HG03575 (cell line): ENCODE measurements at regions not wholly inside any gene's neighbourhood (a gene's known extent, or its start where the extent isn't known, plus 50 kb on each side); places are given as distances from the start of the nearest gene placed in this dataset.
"Not testable (repeated sequence)": the region's sequence is repeated elsewhere in the genome, so short reads cannot be mapped to it uniquely, and the experiment has no call there.

ENCODE experiments used
- ATAC-seq: cut with Tn5 transposase; IDR thresholded peaks from one replicate; pipeline ENCODE4 v1.9.1; 2021; ENCODE audit not compliant: unreplicated experiment, insufficient number of reproducible peaks, low FRiP score; ENCODE audit errors: extremely low read depth

DNA sequence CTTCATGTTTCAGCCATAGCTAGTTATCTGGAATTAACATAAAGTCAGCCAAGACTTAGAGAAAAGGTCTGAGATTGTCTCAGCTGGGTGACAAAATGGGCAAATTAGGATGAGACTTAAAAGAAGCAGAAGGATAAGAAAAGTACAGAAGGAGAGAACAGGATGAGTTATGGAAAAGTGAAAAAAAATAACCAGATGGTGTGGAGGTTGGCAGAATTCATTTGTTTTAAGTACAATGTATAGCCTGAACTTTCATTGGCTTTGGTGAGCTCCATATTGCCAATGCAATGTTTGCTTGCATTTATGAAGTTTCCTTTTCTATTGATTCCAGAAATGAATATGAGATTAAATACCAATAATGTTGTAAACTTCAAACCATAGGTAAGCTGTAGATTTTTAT, 447.2 kb upstream of the DPH6 start:
- no peak for ATAC-seq

DNA sequence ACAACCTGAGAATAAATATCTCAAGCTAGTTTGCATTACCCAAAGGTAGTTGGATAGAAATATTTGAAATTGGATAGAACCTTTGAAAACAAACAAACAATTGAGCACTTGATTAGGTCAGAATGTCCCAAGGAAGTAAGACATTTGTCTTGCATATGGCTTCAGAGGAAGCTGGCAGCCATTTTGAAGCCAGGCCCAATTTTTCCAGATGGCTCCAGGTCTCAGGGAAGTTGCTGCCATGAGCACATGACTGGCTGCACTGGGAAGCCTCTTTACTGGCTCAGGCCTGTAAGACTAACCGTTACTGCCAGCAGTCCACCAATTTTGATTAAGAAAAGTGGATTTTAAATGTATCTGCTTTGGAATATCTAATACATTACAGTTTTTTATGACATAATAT, 448.9 kb upstream of the DPH6 start:
- no peak for ATAC-seq

DNA sequence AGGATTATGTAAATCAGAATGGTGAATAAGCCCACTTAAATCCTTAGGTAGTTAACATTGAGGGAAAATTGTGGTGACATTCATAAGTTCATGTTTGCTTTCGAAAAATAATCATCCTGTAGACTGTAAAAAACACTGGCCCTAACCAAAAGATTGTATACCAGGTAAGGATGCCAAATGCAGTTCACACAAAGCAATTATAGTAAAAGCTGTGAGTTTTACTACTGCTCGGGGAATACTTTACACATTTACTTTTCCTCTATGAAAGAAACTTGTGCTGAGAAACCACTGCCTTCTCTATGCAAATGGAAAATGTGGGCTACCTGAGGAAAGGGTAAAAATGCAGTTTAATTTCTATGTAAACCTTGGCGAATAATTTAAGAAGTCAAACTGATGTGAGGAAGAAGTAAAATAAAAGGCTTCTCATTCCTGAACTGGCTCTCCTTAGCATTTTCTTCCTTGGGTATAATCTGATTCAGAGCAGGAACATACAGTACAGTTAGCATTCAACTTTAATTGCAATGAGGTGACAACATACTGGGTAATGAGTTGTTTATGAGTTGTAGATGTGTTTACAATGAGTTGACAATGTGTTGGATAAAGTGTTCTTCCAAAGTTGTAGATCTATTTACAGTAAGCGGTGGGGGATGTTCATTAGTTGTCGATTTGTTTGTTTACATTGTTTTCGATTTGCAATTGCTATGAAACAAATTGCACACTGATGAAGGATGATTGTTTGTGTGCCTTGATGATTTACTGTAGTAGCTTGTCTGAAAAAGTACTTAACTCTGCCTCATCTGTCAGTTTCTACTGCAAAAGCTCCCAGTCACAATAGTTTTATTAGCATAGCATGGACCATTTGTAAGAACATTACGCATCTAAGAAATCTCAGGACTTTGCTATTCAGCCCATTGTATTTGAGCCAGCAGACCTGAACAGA, 453.0 kb upstream of the DPH6 start:
- no peak for ATAC-seq

DNA sequence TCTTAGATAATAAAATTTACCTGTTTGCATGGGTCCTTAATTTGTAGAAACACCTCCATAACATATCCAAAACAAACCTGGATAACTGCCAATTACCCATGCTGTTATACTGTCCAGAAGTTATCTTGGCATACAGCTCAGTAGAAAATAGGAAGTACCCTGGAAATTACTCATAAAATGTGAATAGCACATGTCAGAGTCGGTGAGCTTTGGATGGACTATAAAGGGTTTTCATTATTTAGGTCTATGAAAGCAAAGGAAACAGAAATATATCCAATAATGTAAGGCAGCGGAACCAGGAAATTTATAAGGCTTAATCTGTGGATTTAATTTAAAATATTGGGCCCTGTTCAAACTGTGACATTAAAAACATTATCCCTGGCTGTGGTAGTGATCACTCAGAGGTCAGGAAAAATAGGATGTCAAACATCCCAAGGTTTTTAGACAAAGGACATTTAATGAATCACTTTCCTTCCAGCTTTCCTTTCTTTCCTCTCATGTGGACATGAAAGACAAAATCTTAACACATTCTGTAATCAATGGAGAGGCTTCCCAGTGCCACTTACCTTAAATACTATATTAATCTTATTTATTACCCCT, 459.0 kb upstream of the DPH6 start:
- ATAC-seq, result no peak

- no peak for ATAC-seq
These were observed 459.6 kb upstream of the DPH6 start for GRCh38 chr15:36005542-36005941.

- ATAC-seq, result no peak
These were observed 461.7 kb upstream of the DPH6 start for GRCh38 chr15:36007699-36008098.

DNA sequence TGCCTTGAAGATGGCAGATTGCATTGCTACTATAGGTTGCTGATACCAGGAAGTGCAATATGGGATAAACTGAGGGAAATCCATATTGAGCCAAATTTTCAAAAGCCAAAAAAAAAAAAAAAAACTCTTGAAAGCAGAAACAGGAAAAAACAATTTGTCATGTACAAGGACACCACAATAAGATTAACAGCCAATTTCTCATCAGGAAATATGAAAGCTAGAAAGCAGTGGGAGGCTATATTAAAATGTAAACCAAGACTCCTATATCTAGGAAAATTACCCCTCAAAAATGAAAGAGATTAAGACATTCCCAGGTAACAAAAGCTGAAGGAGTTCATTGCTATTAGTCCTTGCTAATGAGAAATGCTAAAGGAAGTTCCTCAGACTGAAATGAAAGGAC, 462.8 kb upstream of the DPH6 start:
- no peak for ATAC-seq

DNA sequence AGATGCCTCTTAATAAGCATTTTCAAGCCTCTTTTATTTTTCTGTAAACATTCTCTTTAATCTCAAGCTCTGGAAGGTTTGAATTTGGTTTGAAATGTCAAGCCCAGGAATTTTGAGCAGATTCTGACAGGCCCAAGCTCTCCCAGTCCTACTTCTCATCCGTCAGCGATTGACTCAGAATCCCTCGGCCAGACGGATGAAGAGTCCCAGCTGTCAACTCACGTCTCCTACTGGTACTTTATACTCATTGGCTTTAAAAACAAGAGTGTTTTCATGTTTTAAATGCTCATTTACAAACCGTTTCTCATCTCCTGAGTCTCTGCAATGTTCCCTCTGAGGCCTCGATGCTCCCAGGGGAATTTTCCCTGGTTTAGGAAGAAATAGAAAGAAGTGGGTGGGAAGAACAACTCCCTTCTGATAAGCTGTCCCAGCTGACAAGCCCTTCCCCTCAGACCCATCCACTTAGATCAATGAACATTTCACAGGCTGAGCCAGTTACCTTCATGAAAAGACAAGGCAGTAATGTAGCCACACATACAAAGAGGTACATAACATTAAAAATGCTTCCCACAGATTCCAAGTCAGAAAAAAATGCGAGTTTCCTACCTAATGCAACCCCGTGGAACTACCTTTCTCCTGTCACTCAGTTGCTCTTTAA, 478.2 kb upstream of the DPH6 start:
- no peak for ATAC-seq

GRCh38 chr15:36026627-36027283, 480.8 kb upstream of the DPH6 start:
- no peak for ATAC-seq

DNA sequence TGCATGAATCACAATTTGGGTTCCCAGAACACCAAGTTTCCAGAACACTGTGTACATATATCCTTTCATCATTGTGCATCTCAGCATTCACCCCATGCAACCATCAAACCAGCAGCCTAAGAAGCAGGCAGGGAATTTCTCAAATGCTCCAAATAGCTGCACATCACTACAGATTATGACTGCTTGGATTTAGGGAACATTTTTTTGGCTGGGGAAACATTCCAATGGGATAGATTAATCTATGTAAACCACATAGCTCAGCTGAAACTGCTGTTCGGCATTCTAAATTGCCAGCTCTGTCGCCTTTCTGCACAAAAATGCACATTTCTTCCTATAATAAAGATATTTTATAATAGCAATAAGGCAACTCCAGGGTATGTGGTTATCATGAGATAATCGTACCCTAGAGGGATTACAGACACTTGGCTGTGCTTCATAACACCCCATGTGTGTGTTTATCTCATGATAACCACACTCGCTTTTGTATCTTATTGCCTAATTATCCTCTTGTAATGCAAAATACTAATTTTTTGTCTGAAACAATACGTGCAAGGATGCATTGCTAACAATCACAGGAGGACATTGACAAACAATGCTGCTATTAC, 483.7 kb upstream of the DPH6 start:
- no peak for ATAC-seq

GRCh38 chr15:36039996-36040572, 494.1 kb upstream of the DPH6 start:
- ATAC-seq, result no peak

DNA sequence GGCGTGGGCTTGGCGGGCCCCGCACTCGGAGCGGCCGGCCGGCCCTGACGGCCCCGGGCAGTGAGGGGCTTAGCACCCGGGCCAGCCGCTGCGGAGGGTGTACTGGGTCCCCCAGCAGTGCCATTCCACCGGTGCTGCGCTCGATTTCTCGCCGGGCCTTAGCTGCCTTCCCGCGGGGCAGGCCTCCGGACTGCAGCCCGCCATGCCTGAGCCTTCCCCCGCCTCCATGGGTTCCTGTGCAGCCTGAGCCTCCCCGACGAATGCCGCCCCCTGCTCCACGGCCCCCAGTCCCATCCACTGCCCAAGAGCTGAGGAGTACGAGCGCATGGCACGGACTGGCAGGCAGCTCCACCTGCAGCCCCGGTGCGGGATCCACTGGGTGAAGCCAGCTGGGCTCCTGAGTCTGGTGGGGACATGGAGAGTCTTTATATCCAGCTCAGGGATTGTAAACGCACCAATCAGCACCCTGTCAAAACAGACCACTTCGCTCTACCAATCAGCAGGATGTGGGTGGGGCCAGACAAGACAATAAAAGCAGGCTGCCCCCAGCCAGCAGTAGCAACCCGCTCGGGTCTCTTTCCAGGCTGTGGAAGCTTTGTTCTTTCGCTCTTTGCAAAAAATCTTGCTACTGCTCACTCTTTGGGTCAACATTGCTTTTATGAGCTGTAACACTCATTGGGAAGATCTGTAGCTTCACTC, 501.2 kb upstream of the DPH6 start:
- not testable (repeated sequence) for ATAC-seq

DNA sequence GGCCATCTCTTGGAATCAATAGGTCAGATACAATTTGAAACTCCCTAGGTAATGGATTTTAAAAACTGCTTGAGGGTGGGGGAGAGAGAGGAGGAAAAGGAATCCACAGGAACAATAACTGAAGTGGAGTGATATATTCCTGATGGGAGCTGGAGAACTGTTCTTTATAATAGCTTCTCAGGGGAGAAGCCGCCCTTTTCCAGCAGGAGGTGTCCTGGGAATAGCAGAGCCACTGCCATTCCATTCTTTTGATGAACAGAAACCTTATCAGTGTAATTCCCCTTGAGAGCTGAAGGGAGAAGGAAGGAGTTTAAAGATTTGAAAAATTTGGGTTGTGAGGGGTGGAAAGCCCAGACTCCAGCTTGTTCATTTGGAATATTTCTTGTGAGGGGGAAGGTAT, 504.9 kb upstream of the DPH6 start:
- ATAC-seq, result no peak

GRCh38 chr15:36052641-36053040, 506.7 kb upstream of the DPH6 start:
- ATAC-seq, result not testable (repeated sequence)

DNA sequence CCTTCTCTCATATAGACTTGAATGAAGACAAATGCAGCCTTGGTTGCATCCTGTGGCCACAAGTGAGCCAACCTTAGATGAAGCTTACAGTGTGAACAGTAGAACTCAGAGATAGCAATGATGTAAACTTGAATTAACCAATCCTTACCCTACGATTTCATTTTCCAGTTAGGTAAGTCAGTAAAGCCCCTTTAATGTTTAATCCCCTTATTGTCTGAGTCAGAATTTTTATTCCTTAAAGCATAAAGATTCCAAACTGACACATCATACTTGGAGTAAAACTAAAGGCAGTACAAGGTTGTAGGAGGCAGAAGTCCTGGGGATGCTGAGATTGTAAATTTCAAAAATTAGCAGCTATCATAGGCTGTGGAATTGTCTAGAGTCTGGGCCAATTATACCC, 507.8 kb upstream of the DPH6 start:
- ATAC-seq, result no peak

DNA sequence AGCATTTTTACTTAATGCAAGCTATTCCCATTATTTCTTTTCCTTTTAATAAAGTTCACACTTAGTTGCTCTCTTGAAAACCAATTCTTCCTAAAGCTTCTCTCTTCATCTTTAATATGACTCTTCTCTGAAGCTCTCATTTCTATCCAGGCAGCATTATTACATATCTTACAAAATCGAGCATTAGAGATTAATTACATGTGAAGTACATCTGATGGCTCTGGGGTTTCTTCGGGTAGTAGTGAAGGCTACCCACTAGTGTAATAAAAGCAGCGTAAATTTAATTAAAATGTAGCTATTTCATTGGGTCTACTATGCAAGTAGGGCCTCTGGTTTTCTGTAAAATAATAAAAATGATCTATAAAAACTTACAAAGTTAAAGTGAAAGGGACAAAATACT, 513.6 kb upstream of the DPH6 start:
- no peak for ATAC-seq

GRCh38 chr15:36062357-36062756, 516.4 kb upstream of the DPH6 start:
- ATAC-seq, result no peak

DNA sequence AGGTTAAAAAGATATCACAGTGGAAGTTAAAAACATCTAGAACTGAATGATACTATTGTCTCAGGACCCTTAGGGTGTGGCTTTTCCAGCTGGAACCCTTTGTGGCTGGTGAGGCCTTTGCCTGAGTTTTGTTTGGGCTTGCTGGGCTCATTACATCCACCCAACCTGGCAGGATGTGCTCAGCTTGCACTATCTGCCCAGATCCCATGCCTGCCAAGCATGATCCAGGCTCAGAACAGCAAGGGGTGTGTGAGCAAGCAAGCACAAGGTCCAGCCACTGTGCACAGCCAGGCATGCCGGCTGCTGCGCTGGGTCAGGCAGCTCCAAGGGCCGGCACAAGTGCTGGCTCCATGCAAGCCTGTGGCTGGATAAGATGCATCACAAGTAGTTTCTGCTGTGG, 512.7 kb upstream of the CDIN1 start:
- ATAC-seq, result no peak
